ENCODE measurements at regions not wholly inside any gene's neighbourhood (a gene's known extent, or its start where the extent isn't known, plus 50 kb on each side); places are given as distances from the start of the nearest gene placed in this dataset.

DNA sequence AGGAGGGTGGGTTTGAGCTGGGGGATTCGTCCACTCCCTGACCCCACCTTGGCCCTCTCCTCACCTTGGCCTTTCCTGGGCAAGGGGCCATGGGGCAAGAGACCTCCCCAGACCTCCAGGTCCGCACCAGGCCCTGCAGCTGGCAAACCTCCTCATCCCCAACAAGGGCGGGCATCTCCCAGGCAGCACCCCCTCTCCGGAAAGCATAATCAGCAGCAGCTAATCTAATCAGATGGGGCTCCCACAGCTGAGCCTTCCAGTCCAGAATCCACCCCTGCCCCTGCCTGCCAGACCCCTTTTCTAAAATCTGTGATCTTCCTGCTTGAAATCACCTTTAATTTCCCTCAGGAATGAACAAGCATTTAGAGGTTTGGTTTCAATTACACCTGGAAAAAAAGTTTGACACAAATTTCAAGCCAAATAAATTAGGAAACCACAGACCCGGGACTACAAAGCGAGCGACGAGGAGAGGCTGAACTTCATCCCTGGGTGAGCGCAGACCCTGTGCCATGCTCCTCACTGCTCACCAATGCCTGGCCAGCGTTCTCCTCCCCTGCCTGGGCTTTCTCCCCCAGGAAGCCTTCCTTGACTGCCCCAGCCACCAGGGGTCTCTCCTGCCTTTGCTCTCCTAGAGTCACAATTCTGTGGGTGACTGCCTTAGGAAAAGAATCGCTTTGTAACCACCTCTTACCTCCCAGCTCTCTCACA is 143.0 kb upstream of the MYCN start:
- H3K27ac ChIP-seq: no peak overlapping the region
- no peaks in the 10 kb centered on the region for H3K36me3 ChIP-seq
- ATAC-seq: peak in 1 of 4 donors; percentile 23
- 71% methylated on average over 7 of the region's 11 CpGs for WGBS (ENCODE audit: insufficient coverage, low coverage, low lambda C conversion rate, missing lambda C conversion rate)
- intact Hi-C loops (cut with DNase I): no loop called here
- H3K4me1 ChIP-seq: no peaks in the 10 kb centered on the region
- TF ChIP-seq, protein P1, sequence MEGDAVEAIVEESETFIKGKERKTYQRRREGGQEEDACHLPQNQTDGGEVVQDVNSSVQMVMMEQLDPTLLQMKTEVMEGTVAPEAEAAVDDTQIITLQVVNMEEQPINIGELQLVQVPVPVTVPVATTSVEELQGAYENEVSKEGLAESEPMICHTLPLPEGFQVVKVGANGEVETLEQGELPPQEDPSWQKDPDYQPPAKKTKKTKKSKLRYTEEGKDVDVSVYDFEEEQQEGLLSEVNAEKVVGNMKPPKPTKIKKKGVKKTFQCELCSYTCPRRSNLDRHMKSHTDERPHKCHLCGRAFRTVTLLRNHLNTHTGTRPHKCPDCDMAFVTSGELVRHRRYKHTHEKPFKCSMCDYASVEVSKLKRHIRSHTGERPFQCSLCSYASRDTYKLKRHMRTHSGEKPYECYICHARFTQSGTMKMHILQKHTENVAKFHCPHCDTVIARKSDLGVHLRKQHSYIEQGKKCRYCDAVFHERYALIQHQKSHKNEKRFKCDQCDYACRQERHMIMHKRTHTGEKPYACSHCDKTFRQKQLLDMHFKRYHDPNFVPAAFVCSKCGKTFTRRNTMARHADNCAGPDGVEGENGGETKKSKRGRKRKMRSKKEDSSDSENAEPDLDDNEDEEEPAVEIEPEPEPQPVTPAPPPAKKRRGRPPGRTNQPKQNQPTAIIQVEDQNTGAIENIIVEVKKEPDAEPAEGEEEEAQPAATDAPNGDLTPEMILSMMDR (IDR thresholded peaks at IDR 0.05): peak in 1 of 4 donors; percentile 20
- TF ChIP-seq POLR2A (IDR thresholded peaks at IDR 0.05): no peak
- H3K4me3 ChIP-seq: no peak overlapping the region
- H3K9me3 ChIP-seq: no peaks in the 10 kb centered on the region
- no peak for DNase-seq
- no peaks in the 10 kb centered on the region for H3K27me3 ChIP-seq

DNA sequence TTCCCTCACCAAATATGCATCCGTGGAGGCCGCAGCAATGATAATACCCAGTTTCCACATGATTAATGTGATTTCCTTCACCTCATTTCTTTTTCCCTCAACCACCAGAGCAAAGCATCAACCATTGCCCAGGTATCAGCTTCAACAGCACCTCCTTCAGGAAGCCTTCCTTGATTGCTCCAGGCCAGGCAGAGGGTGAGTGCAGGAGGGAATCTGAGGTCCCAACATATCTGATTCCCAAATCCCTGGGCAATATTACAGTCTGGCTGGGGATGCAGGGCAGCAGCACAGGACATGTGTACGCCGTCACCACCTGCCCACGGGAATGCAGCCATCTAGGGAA is 142.4 kb upstream of the MYCN start:
- intact Hi-C loops (cut with DNase I): no loop called here
- ATAC-seq (no peak), DNase-seq (no peak)
- Histone ChIP-seq H3K36me3 (no peaks in the 10 kb centered on the region), H3K9me3 (no peaks in the 10 kb centered on the region), H3K4me1 (peaks cover 0 to 3% (median 0%) of the 10 kb centered on the region in 4 donors), H3K4me3 (no peak overlapping the region), H3K27ac (no peak overlapping the region), H3K27me3 (no peaks in the 10 kb centered on the region)
- WGBS (ENCODE audit: insufficient coverage, low coverage, low lambda C conversion rate, missing lambda C conversion rate): 68% methylated on average over 5 of the region's 5 CpGs
- TF ChIP-seq, protein P1 (IDR thresholded peaks at IDR 0.05): no peak
- TF ChIP-seq POLR2A (IDR thresholded peaks at IDR 0.05): no peak

DNA sequence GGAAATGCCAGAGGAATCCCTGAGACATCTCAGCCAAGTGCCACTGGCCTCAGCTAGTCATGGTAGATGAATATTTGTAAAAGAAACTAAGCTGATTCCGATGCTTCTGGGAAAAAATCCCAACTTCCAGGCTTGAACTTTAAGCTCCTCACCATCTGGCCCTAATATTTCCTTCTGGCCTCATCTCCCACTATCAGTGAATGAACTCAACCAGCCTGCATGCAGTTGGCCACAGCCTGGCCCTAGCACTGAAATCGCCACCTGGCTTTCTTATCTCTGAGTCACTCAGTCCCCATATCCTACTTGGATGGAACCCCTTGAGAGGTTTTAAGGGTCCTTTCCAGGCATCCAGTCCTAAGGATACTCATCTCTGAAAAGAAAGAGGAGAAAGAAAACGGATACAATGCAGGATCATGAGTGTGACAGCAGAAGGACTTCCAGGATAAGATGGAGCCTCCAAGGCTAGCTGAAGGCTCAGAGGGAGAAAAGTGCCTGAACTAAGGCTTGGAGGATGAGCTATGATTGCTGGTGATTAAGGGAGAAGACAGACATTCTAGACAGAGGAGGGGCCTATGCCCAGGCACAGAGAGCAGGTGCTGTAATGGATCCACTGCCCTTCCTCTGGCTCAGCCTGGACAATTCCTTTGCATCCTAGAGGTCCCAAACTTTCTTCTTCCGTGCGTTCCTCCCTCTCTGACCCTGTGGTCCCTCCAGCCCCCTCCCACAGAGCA is 141.5 kb upstream of the MYCN start:
- 40% methylated on average over 2 of the region's 5 CpGs for WGBS (ENCODE audit: insufficient coverage, low coverage, low lambda C conversion rate, missing lambda C conversion rate)
- no peak for DNase-seq
- TF ChIP-seq, protein P1 (IDR thresholded peaks at IDR 0.05): no peak
- no peak for TF ChIP-seq POLR2A (IDR thresholded peaks at IDR 0.05)
- intact Hi-C loops (cut with DNase I): no loop called here
- no peak for ATAC-seq
- Histone ChIP-seq H3K4me3 (no peak overlapping the region), H3K27me3 (no peaks in the 10 kb centered on the region), H3K9me3 (no peaks in the 10 kb centered on the region), H3K36me3 (no peaks in the 10 kb centered on the region), H3K4me1 (peaks cover 0 to 5% (median 0%) of the 10 kb centered on the region in 4 donors), H3K27ac (no peak overlapping the region)

DNA sequence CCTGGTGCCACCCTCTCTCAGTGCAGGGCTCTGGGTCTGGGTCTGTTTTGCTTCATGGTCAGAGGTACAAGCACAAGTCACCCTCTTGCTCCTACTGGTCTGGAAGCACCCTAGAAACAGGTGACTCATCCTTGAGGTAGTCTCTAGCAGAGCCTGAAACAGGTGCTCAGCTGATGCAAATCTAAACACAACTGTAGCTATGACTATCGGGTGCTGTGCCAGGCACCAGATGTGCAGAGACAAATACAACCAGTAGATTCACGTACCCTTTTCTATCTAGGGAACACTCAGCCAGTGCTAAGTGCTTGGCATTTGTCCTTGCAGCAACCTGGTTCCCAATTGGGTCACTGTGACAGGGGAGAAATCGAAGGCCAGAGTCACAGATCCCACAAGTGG is 140.9 kb upstream of the MYCN start:
- Histone ChIP-seq H3K36me3 (no peaks in the 10 kb centered on the region), H3K4me1 (peaks cover 0 to 5% (median 0%) of the 10 kb centered on the region in 4 donors), H3K4me3 (no peak overlapping the region), H3K9me3 (no peaks in the 10 kb centered on the region), H3K27ac (no peak overlapping the region), H3K27me3 (no peaks in the 10 kb centered on the region)
- no peak for DNase-seq
- 67% methylated on average over 1 of the region's 3 CpGs for WGBS (ENCODE audit: insufficient coverage, low coverage, low lambda C conversion rate, missing lambda C conversion rate)
- TF ChIP-seq, protein P1 (IDR thresholded peaks at IDR 0.05): no peak
- no peak for TF ChIP-seq POLR2A (IDR thresholded peaks at IDR 0.05)
- intact Hi-C loops (cut with DNase I): no loop called here
- peak in 1 of 4 donors; percentile 49 for ATAC-seq

Measured in right lobe of liver (tissue), 6 donors.